HK-2 (cell line): ENCODE measurements at regions not wholly inside any gene's neighbourhood (a gene's known extent, or its start where the extent isn't known, plus 50 kb on each side); places are given as distances from the start of the nearest gene placed in this dataset.
"Not testable (repeated sequence)": the region's sequence is repeated elsewhere in the genome, so short reads cannot be mapped to it uniquely, and the experiment has no call there.

Experiments used
- DNase-seq: peaks from one replicate; pipeline ENCODE4 v3.0.0-alpha.2; 2018; ENCODE audit not compliant: unreplicated experiment

DNA sequence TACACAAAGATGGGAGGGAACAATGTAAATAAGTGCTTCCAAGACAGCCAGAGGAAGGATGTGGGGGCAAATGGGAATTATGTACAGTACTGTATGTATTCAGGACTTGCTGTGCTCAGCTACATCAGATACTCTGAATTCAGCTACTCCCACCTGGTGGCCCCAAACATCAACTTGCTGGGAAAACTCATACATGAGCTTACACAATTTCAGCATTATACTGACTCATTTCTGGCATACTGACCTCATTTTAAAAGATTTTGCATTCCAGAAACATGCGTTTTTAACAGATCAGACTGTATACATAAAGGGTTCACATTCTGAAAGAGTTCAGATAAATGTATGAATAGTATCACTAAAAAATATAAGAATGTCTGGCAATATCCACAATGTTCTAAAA lies 59.7 kb downstream of the GPX5 start:
- DNase-seq = no peak

DNA sequence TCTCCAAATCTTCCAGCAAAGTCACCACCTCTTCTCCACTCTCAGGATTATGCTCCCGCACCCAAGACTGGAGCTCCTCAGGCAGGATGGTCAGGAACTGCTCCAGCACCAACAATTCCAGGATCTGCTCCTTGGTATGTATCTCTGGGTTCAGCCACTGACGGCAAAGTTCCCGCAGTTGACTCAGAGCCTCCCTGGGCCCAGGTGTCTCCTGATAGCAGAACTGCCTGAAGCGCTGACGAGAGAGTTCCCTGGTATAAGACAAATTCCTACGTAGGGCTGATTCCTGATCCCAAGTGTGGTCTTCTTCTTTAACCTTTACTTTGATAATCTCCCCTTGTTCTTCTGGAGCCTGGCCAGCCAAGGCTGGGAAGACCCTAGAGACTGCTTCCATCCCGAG lies 60.6 kb downstream of the GPX5 start:
- DNase-seq = no peak

GRCh38 chr6:28586962-28587745 lies 61.5 kb downstream of the GPX5 start:
- peak; percentile 81 for DNase-seq

DNA sequence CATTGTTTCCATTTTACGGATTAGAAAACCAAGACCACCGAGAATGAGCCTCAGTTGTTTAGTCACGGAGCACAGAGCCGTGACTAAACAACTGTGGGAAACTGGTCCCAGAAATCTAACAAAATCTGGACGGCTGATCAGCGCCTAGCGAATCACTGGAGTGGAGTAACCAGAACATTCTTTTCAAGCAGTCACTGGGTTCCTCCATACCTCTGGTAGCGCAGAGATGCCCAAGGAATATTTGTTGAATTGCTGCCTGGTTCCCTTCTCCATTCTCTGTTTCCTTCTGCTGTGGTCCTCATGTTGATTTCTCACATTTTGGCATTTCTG lies 62.0 kb downstream of the GPX5 start:
- no peak for DNase-seq

- no peak for DNase-seq
Observed at GRCh38 chr6:28588666-28589065, 63.0 kb downstream of the GPX5 start.

- DNase-seq = peak; percentile 84
Observed at GRCh38 chr6:28589234-28589956, 63.7 kb downstream of the GPX5 start.

DNA sequence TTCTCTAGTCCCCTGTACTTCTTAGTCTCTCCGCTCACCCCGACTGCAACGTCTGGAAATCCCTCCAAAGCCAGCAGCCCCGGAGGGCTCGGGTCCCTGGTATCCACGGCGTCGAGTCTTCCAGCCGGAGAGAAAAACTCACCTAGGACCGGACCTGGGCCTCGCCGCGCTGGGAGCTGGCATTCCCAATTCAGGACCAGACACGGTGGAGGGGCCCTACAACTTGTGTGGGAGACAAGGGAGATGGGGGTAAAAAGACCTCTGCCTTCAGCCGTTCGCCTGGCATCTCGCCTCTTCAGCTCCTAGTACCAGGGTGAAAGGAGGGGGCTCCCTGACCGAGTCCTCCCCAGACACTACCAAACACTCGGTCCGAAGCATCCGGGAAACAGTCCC lies 64.3 kb downstream of the GPX5 start:
- no peak for DNase-seq

- peak; percentile 69 for DNase-seq
Observed at GRCh38 chr6:28597217-28597835, 71.6 kb downstream of the GPX5 start.

DNA sequence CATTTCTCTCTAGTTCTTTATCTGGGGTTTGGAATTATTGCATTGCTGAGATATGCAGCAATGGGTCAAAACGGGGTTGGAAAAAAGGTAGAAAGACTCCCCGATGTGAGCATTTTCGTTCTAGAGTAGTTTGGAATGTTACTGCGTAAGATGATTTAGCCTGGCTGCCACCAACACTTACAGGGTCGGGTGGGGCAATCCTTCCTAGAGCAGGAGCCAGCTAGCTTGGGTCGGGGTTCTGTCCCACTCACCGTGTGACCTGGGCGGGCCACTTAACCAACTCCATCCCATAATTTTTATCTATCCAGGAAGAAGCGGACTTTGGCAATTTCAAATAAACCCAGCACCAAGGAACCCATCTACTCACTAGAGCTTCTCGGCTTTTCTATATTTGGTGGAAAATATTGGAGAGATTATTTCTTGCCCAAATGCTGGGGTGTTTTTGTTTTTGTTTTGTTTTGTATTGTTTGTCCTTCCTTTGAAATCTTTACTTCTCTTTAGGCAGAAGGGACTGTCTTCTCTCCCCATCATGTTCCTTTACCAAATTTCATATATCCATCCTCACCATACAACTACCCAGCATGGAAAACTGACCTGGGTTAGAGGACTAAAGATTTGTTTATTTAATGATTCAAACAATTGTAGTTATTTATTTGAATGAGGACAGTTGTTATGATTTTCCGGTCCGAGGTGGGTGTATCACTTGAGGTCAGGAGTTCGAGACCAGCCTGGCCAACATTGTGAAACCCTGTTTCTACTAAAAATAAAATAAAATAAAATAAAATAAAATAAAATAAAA lies 72.4 kb downstream of the GPX5 start:
- DNase-seq = peak; percentile 32

DNA sequence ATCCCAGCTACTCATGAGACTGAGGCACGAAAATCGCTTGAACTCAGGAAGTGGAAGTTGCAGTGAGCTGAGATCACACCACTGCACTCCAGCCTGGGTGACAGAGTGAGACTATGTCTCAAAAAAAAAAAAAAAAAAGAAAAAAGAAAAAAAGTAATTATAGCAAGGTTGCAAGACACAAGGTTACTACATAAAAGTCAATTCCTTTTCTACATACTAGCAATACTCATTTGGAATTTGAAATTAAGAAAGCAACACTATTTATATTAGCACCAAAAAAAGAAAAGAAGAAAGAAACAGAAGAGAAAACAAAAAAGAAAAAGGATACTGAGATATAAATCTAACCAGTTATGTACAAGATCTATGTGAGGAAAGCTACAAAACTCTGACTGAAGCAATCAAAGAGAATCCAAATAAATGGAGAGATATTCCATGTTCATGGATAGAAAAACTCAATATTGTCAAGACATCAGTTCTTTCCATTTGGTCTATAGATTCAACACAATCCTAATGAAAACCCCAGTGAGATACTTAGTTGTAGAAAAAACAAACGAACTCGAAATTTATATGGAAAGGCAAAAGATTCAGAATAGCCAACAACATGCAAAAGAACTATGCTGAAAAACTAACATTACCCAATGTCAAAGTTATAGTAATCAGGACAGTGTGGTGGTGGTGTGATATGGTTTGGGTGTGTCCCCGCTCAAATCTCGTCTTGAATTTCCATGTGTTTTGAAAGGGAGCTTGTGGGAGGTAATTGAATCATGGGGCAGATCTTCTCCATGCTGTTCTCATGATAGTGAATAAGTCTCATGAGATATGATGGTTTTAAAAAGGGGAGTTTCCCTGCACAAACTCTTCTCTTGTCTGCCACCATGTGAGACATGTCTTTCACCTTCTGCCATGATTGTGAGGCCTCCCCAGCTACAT lies 73.3 kb downstream of the GPX5 start:
- DNase-seq = no peak

GRCh38 chr6:28600245-28600644 lies 74.6 kb downstream of the GPX5 start:
- DNase-seq = no peak

GRCh38 chr6:28603891-28604290 lies 78.2 kb downstream of the GPX5 start:
- DNase-seq = no peak

- DNase-seq = peak; percentile 72
Observed at GRCh38 chr6:28606424-28607391, 81.0 kb downstream of the GPX5 start.

- DNase-seq = no peak
Observed at GRCh38 chr6:28607990-28608389, 82.3 kb downstream of the GPX5 start.

- DNase-seq = no peak
Observed at GRCh38 chr6:28609672-28610071, 84.0 kb downstream of the GPX5 start.

- no peak for DNase-seq
Observed at GRCh38 chr6:28615616-28615954, 89.9 kb downstream of the GPX5 start.

DNA sequence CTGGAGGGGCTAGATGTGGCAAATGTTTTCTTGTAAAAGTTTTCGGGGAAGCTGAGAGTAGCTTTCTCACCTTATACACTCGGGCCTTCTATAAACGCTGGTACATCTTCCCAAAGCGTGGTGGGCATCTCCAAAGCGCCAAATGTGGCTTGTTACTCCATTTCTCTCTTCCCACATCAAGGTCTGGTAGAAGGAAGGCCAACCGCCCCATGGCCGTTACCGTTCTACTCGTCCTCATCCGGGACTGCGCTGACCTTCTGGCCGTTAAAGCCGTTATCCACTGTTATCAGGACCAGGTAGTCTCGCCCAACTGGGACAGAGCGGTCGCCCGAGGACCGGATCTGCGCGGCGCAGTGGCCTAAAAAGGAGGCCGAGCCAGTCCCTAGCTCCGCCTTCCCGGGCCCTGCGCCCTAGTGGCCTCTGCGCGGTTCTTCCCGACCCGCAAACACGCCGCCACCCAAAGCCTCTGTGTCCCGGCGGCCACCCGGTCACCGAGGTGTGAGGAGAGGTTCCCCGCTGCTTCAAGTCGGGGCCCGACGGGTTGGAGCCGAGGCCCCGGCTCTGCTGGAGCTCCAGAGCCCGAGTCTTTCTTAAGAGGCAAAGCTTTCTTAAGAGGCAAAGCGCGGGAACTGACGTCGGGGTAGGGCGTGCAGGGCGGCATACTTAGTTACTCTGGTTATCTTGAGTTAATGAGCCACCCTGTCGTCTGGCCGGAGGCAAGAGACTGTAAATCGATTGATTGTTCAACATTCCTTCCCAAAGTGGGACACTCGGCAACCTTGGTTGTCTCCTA lies 90.5 kb downstream of the GPX5 start:
- DNase-seq = no peak

DNA sequence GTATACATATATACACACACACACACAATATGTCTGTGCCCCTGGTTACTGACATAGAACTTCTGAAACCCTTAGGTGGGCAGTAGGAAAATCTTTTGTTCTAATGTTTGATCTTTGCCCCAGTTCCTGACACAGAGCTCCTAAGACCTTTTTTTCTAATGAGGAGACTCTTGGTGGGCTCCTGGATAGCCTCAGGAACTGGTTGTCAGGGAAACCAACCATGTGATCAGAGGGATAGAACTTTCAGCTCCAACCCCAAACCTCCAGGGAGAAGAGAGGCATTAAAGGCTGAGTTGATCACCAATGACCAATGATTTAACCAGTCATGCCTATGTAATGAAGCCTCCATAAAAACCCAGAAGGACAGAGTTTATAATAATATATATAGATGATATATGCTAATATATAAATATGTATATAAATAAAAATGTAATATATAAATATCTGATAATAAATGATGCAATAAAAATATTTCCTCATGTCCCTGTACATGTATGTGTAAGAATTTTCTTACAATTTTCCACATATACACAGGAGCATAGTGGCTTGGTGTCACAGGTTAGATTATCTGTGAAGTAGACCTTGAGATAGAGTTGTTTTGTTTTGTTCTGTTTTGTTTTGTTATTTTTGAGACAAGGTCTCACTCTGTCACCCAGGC lies 93.3 kb downstream of the GPX5 start:
- DNase-seq = no peak

- DNase-seq = not testable (repeated sequence)
Observed at GRCh38 chr6:28621268-28621667, 95.6 kb downstream of the GPX5 start.
